HG03045 (cell line): ENCODE measurements at regions not wholly inside any gene's neighbourhood (a gene's known extent, or its start where the extent isn't known, plus 50 kb on each side); places are given as distances from the start of the nearest gene placed in this dataset.
"Not testable (repeated sequence)": the region's sequence is repeated elsewhere in the genome, so short reads cannot be mapped to it uniquely, and the experiment has no call there.

Experiments
- ATAC-seq: cut with Tn5 transposase; IDR thresholded peaks from one replicate; pipeline ENCODE4 v1.9.1; 2021; ENCODE audit warnings: mild to moderate bottlenecking, moderate library complexity; ENCODE audit not compliant: unreplicated experiment

- peak; percentile 53 for ATAC-seq
Measured at GRCh38 chr12:84507956-84508850, 404.4 kb downstream of the SLC6A15 start.

- ATAC-seq = no peak
Measured at GRCh38 chr12:84506282-84506681, 406.3 kb downstream of the SLC6A15 start.

DNA sequence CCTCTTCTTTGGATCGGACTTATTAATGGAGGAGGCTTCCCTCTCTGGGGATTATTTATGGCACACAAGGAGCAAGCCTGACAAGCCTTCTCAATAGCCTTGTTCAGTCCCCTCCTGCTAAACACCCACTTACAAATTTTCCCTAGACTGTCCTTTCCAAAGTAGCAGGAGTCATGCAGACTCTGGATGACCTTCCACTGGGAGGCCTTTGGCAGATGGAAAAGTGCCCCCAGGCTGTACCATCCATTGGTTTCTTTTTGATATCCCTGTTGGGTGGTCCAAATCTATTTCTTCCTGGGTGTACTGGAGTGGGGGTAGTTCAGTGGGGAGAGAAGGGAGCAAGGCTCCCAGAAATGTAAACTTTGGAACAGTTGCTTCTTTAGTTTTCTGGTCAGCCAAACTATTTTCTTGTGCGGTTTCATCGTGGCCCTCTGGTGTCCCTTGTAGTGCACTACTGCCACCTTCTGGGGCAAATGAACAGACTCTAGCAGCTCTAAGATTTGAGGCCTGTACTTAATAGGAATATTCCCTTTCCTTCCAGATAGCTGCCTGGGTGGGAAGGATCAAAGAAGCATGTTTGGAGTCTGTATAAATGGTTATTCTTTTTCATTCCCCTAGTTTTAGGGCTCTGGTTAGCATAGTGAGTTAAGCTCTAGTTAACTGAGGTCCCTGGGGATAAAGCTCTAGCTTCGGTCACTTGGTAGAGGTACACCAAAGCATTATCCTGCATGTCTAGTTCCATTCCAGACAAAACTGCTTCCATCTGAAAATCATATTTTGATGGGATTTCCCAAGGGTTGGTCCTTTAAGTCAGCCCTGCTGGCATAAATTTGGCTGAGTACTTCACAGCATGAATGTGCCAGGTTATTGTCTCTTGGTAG, 409.5 kb downstream of the SLC6A15 start:
- peak; percentile 76 for ATAC-seq

DNA sequence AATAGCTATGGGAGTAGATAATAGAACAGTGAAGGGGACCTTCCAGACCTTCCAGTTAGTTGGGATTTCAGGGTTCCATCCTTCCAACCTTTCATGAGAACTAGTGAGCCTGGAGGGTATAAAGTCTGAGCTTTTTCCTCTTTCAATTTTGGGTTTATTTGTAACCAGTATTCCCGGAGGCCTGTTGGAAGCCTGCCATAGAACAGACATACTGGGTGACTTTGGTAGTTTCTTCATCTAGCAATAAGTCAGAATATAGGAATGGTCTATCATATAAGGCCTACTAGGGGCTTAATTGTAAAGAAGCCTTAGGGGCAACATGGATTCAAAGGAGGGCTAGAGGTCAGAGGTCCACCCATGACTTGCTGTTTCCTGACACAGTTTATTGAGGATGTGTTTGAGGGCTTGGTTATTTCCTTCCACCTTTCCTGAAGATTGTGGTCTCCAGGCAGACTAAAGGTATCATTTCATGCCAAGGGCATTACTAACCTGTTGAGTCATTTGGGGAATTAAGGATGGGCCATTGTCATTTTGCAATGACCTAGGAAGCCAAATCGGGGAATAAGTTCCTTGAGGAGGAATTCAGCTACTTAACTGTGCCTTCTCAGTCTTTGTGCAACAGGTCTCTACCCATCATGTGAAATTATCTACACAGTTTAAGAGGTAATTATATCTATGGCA, 410.3 kb downstream of the SLC6A15 start:
- ATAC-seq = no peak

DNA sequence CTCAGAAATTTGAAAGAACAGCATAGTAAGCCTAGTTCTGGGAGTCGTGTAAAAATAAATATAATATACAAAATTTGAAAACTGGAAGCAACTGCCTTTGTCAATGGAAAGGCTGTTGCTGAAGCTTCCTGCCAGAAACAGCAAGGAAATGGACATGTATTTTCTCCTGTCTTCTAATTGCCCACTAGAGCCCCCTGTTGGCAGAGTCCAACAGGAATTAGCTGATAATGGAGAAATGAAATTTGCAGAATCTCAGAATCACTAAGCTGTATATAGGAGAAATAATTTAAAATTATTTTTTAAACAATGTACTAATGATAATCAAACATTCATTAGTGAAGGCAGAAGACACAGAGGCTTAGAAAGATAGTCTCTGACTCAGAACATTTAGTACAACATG, 414.8 kb downstream of the SLC6A15 start:
- ATAC-seq = no peak

DNA sequence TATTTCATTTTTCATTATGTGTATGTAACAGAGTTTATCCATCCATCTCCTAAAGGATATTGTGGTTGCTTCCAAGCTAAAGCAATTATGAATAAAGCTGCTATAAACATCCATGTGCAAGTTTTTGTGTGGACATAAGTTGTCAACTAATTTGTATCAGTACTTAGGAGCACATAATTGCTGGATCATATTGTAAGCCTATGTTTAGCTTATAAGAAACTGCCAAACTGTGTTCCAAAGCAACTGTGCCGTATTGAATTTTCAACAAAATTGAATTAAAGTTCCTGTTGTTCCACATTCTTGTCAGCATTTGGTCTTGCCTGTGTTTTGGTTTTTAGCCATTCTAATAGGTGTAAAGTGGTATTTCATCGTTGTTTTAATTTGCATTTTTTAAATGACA, 416.9 kb downstream of the SLC6A15 start:
- ATAC-seq = no peak

DNA sequence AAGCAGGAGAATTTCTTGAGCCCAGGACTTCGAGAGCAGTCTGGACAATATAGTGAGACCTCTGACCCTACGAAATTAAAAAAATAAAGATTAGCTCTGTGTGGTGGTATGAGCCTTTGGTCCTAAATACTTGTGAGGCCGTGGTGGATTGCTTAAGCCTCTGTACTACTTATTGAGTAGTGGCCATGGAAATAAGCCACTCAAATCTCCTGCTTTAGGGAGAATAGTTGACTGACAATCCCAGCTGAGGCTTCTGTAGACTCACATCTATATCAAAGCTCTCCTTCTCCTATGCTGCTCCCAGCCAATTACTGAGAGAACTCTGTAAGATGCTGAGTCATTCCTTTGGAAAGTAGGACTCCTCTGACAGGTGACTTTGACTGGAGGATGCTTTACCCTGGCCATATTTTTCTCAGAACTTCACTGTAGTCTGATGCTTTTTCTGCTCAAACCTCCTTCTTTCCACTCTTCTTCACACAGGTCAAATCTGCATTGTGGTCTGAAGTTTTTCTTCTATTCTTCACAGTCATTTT, 420.2 kb downstream of the SLC6A15 start:
- ATAC-seq = no peak

GRCh38 chr12:84484798-84485197, 427.8 kb downstream of the SLC6A15 start:
- no peak for ATAC-seq

- no peak for ATAC-seq
Measured at GRCh38 chr12:84480803-84481202, 431.8 kb downstream of the SLC6A15 start.

GRCh38 chr12:84470361-84470760, 442.2 kb downstream of the SLC6A15 start:
- no peak for ATAC-seq

DNA sequence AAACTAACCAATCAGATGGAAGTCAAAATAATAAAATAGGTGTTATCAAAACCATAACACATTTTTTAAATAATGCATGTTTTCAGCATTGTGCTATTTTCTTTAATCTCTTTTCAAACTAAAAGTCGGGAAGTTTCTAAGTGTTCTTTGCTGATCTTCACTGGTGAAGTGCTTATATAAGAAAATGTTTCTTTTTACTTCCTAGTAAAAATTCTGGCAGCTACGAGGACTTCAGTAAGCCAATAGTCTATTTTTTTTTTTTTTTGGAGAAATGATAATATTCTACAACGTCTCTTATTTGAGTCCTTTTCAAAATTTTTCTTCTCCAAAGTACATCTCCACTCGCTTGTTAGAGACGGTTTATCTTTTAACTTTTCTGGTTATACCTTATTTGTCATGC, 448.0 kb downstream of the SLC6A15 start:
- no peak for ATAC-seq

DNA sequence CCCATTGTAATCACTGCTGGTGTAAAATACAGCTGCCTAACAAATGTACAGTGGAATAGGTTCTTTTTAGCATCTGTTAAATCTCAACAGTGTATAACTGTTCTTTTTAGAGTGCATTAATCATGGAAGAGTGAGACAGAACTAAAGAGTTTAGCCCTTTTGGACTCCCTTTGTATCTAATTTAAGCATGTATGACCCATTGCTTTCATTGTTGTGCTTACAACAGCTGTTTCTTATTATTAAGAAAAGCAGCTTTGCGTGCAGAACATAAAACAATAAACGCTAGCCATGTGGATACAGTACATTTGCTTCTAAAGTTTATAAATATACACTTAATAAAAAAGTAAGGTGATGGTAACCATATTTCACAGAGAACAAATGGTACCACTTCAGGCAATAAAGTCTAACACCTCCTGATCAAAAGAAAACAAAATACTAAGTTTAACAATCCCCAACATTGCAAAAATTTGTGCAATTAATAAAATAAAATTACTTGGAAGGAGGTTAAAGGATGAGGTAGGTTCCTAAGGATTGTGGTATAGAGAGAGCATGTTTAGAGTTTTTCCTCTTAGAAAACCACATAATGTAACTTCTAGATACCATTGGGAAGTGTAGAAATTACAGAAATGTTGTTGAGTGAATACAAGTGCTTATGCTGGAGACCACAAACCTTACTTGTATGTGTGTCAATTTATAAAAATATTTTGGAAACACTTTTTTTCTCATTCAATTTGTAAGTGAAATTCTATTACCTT, 448.7 kb downstream of the SLC6A15 start:
- ATAC-seq = no peak

DNA sequence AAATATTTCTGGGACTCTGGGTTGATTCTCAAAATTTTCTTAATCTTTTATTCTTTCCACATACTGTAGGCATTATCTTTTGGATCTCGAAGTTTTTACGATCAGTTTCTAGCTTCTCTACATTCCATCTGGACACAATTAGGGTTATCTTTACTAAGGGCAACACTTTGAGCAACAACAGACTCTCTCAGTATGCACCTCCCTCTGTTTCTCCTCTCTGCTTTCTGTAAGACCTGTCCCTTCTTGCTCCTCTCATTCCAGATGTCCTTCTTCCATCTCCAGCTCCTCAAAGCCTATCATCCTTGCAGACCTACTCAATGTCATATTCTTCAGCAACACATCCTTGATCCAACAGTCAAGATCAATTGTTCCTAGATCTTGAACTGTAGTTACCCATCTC, 457.0 kb downstream of the SLC6A15 start:
- ATAC-seq = no peak

GRCh38 chr12:84446478-84446877, 466.1 kb downstream of the SLC6A15 start:
- ATAC-seq = not testable (repeated sequence)

GRCh38 chr12:84436134-84436533, 476.5 kb downstream of the SLC6A15 start:
- ATAC-seq = no peak

- no peak for ATAC-seq
Measured at GRCh38 chr12:84435682-84436081, 476.9 kb downstream of the SLC6A15 start.

DNA sequence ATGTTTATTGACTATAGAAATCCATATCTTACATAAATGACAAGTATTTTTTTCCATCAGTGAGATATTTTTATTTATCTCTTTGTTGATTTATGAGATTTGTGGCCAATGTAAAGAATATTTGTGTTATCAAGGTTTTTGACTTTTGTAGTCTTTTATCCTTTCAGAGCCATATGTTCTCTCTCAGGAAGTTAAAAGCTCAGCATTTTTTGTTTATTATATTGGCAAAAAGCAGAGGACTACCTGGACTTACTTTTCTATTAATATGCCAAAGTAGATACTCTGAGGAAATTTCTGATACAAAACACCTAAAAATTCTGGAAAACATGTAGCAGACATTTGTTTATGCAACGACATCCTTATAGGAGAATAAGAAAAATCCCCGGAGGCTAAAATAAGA, 490.3 kb downstream of the SLC6A15 start:
- ATAC-seq = no peak

DNA sequence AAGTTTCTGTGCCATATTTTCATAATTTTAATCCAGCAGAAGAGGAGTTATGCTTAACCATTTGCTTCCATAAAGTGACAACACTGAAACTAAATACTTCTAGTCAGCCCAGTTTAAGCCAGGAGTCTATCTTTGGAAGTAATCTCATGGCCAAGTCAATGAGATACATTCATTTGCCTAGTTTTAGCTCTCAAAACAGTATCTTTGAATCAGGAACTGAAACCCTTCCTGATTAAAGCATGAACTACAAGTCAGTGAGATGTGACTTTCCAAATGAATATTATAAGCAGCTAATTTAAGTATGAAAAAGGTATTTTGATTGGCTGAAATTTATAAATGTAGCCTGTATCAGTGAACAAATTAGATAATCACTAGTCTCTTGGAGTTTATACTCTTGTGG, 491.5 kb downstream of the SLC6A15 start:
- no peak for ATAC-seq

DNA sequence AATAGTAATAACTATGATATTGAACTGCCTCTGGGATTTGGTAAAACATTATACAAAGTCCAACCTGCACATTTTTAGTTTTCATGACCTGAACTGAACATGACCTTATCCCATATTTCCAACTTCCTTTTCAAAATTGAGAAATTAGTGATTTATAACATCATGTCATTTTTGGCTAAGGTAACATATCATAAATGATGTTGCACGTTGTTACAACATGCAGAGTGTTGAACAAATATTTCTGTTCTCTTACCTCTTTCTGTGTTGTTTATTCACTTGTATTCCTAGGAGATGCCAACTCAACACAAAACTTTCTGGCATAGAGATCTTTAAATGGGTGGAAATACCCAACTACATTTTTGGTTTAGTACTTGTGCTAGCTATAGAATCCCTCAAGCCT, 496.0 kb downstream of the SLC6A15 start:
- no peak for ATAC-seq

GRCh38 chr12:84415946-84416345, 496.7 kb downstream of the SLC6A15 start:
- no peak for ATAC-seq
